ENCODE measurements at regions not wholly inside any gene's neighbourhood (a gene's known extent, or its start where the extent isn't known, plus 50 kb on each side); places are given as distances from the start of the nearest gene placed in this dataset.

- TF ChIP-seq PATZ1 (CRISPR knock-in tag; IDR thresholded peaks at IDR 0.05; ENCODE audit: borderline replicate concordance), result no peak
- TF ChIP-seq TOX (CRISPR knock-in tag; IDR thresholded peaks at IDR 0.05; ENCODE audit: borderline replicate concordance), result no peak
- TF ChIP-seq OSR1 (CRISPR knock-in tag; IDR thresholded peaks at IDR 0.05), result no peak
- TF ChIP-seq ZNF565 (CRISPR knock-in tag; conservative IDR thresholded peaks at IDR 0.05; ENCODE audit: low read depth), result no peak
- TF ChIP-seq ZNF70 (CRISPR knock-in tag; IDR thresholded peaks at IDR 0.05), result no peak
- TF ChIP-seq ARNTL (CRISPR knock-in tag; IDR thresholded peaks at IDR 0.05; ENCODE audit: borderline replicate concordance, low read depth), result no peak
- no peak for TF ChIP-seq TSHZ2 (CRISPR knock-in tag; IDR thresholded peaks at IDR 0.05)
- TF ChIP-seq ZFP30 (CRISPR knock-in tag; IDR thresholded peaks at IDR 0.05), result no peak
- TF ChIP-seq ESRRG (CRISPR knock-in tag; IDR thresholded peaks at IDR 0.05), result no peak
- TF ChIP-seq RARB (CRISPR knock-in tag; IDR thresholded peaks at IDR 0.05), result no peak
- TF ChIP-seq CREB5 (CRISPR knock-in tag; IDR thresholded peaks at IDR 0.05; ENCODE audit: low read depth), result no peak
Measured at GRCh38 chr1:188611432-188611831, 1782.7 kb downstream of the PLA2G4A start.

All from SK-N-SH treated with all-trans-retinoic acid at 6 μM for 48 hours (cell line).